HepG2 (cell line): ENCODE measurements at regions not wholly inside any gene's neighbourhood (a gene's known extent, or its start where the extent isn't known, plus 50 kb on each side); places are given as distances from the start of the nearest gene placed in this dataset.

Experiments
- ATAC-seq: fragments of 200-7000 bp; cut with Tn5 transposase; 3 replicates; pipeline ENCODE4 v1.9.1; 2020; ENCODE audit warnings: mild to moderate bottlenecking, moderate library complexity
- BruUV-seq: library from RNA; stranded (reverse); fragments of 400-500 nt; replicated peaks from 2 replicates; lab custom pipeline; 2021; lab: Mats Ljungman, UMichigan
- CTCF ChIA-PET: fragments of 300-600 bp; formaldehyde crosslinking; extraction: SDS; loops from one replicate; lab custom pipeline; 2021; ENCODE audit warnings: low total read pairs, inconsistent platforms, low intra/inter-chr PET ratio; lab: Yijun Ruan, JAX
- POLR2A ChIA-PET: fragments of 350-600 bp; sonication (Branson Sonifier 250); formaldehyde crosslinking; loops from one replicate; lab custom pipeline; 2020; ENCODE audit warnings: antibody characterized with exemption, inconsistent platforms; lab: Yijun Ruan, JAX
- DNase-seq: peaks from one replicate; pipeline ENCODE4 v3.0.0-alpha.2; 2015; ENCODE audit warnings: low spot score
- FAIRE-seq: peaks from 3 replicates; lab custom pipeline; 2011; peaks lifted over from hg19 to GRCh38; lab: Jason Lieb, UNC
- H2AFZ ChIP-seq: one replicate; pipeline ENCODE4 v1.6.1; 2011; ENCODE audit warnings: low read length, inconsistent platforms
- H3K27ac ChIP-seq: fragments of 300-600 bp; 3 replicates; pipeline ENCODE4 v1.8.0; 2011; ENCODE audit warnings: mixed run types, mild to moderate bottlenecking, mixed read lengths, low read length, inconsistent platforms; ENCODE audit not compliant: insufficient read depth; ENCODE audit errors: extremely low read length
- H3K27me3 ChIP-seq, 2 experiments: fragments of 200-600 bp in 1 of 2; 2 replicates in 1 of 2; 3 replicates in 1 of 2; pipeline versions ENCODE4 v1.6.0 to v1.8.0; 2011; ENCODE audit warnings: low read length in 2 of 2, mild to moderate bottlenecking in 2 of 2, moderate library complexity in 2 of 2, inconsistent platforms in 1 of 2; ENCODE audit not compliant: insufficient read depth in 2 of 2, control insufficient read depth in 1 of 2
- H3K36me3 ChIP-seq, 2 experiments: fragments of 200-600 bp in 1 of 2; replicated peaks in 1 of 2; 2 replicates in 1 of 2; 3 replicates in 1 of 2; pipeline versions ENCODE4 v1.5.1 to v1.8.0; 2011; ENCODE audit warnings: low read length in 2 of 2, inconsistent platforms in 1 of 2; ENCODE audit not compliant: insufficient read depth in 2 of 2, control insufficient read depth in 1 of 2
- H3K4me1 ChIP-seq: 2 replicates; pipeline ENCODE4 v1.5.1; 2012; ENCODE audit warnings: low read length, inconsistent platforms; ENCODE audit not compliant: insufficient read depth
- H3K4me2 ChIP-seq: 2 replicates; pipeline ENCODE4 v1.6.0; 2011; ENCODE audit warnings: low read depth, low read length, inconsistent platforms
- H3K4me3 ChIP-seq, 3 experiments: fragments of 200-600 bp in 1 of 3; sonication (generic), shearing (Covaris generic) in 1 of 3; replicated peaks in 1 of 3; 2 replicates each; pipeline ENCODE4 v1.5.1; 2011 to 2016; ENCODE audit warnings: low read length in 3 of 3, inconsistent platforms in 2 of 3, low read depth in 2 of 3, mild to moderate bottlenecking in 2 of 3, control low read depth in 1 of 3, mixed read lengths in 1 of 3; ENCODE audit not compliant: insufficient read depth in 1 of 3
- H3K79me2 ChIP-seq: one replicate; pipeline ENCODE4 v1.6.1; 2011; ENCODE audit warnings: low read length, inconsistent platforms; ENCODE audit not compliant: insufficient read depth
- H3K9ac ChIP-seq: 2 replicates; pipeline ENCODE4 v1.6.0; 2011; ENCODE audit warnings: mild to moderate bottlenecking, low read depth, low read length, inconsistent platforms; ENCODE audit not compliant: insufficient read depth
- H3K9me3 ChIP-seq: 2 replicates; pipeline ENCODE4 v1.5.1; 2012; ENCODE audit warnings: mild to moderate bottlenecking, low read length
- H4K20me1 ChIP-seq: 2 replicates; pipeline ENCODE4 v1.6.0; 2011; ENCODE audit warnings: inconsistent platforms, mild to moderate bottlenecking, low read length, moderate library complexity; ENCODE audit not compliant: insufficient read depth
- CBX5 ChIP-seq: sonication (generic); formaldehyde crosslinking; IDR thresholded peaks from 2 replicates; pipeline ENCODE4 v1.4.0; 2020; ENCODE audit warnings: missing genetic modification reagents, borderline replicate concordance
- CCAR2 ChIP-seq: fragments of 200-400 bp; formaldehyde crosslinking; optimal IDR thresholded peaks from 2 replicates; pipeline ENCODE3; 2018; ENCODE audit warnings: low read depth, mild to moderate bottlenecking, low read length, moderate library complexity
- ETV6 ChIP-seq: sonication (generic); formaldehyde crosslinking; conservative IDR thresholded peaks from 2 replicates; pipeline ENCODE4 v1.4.0; 2020; ENCODE audit warnings: missing genetic modification reagents
- FOXM1 ChIP-seq: sonication (generic); formaldehyde crosslinking; IDR thresholded peaks from 2 replicates; pipeline ENCODE4 v1.5.0; 2020; ENCODE audit warnings: missing genetic modification reagents
- HIVEP1 ChIP-seq: sonication (generic); formaldehyde crosslinking; IDR thresholded peaks from 2 replicates; pipeline ENCODE4 v1.4.0; 2020; ENCODE audit warnings: mild to moderate bottlenecking, missing genetic modification reagents
- MIER2 ChIP-seq: IDR thresholded peaks from 2 replicates; pipeline ENCODE4 v1.6.1; 2016; ENCODE audit warnings: missing biosample characterization, missing genetic modification reagents
- REL ChIP-seq: sonication (generic); formaldehyde crosslinking; conservative IDR thresholded peaks from 2 replicates; pipeline ENCODE4 v1.8.0; 2022; ENCODE audit warnings: mild to moderate bottlenecking, missing genetic modification reagents, moderate library complexity
- TOE1 ChIP-seq: sonication (generic); formaldehyde crosslinking; IDR thresholded peaks from 2 replicates; pipeline ENCODE4 v1.4.0; 2020; ENCODE audit warnings: mild to moderate bottlenecking, missing genetic modification reagents
- ZNF383 ChIP-seq: sonication (generic); formaldehyde crosslinking; IDR thresholded peaks from 2 replicates; pipeline ENCODE4 v1.4.0; 2020; ENCODE audit warnings: missing genetic modification reagents, mild to moderate bottlenecking, borderline replicate concordance
- ZSCAN31 ChIP-seq: sonication (generic); formaldehyde crosslinking; IDR thresholded peaks from 2 replicates; pipeline ENCODE4 v1.5.0; 2020; ENCODE audit warnings: low read depth, mild to moderate bottlenecking, missing genetic modification reagents
- WGBS: methylation state at CpG from one replicate; pipeline ENCODE4 v1.1.6; 2017; ENCODE audit warnings: low lambda C conversion rate; 5-methylcytosine and 5-hydroxymethylcytosine counted together
- in situ Hi-C: cut with HindIII; loops from 2 replicates; pipeline ENCODE4 v1.10.0; 2017; ENCODE audit warnings: low pct_unique_long_range_greater_than_20kb; ENCODE audit not compliant: extremely low pct_ligation_motif_present
- intact Hi-C: fragments of 100-400 bp; cut with micrococcal nuclease; formaldehyde crosslinking; loops from one replicate; pipeline ENCODE4 v1.10.0; 2022; ENCODE audit not compliant: unreplicated experiment
- TF ChIP-seq, protein P1 (sequence below): sonication (generic); formaldehyde crosslinking; IDR thresholded peaks from 2 replicates; pipeline ENCODE4 v1.5.0; 2020; ENCODE audit warnings: mild to moderate bottlenecking, missing genetic modification reagents, borderline replicate concordance
- TF ChIP-seq, protein P2 (sequence below): sonication (generic); formaldehyde crosslinking; IDR thresholded peaks from 2 replicates; pipeline ENCODE4 v1.4.0; 2020; ENCODE audit warnings: mild to moderate bottlenecking, missing genetic modification reagents
- TF ChIP-seq, protein P3 (sequence below): sonication (generic); formaldehyde crosslinking; IDR thresholded peaks from 2 replicates; pipeline ENCODE4 v1.4.0; 2020; ENCODE audit warnings: missing genetic modification reagents, borderline replicate concordance
- TF ChIP-seq, protein P4 (sequence below): sonication (generic); formaldehyde crosslinking; IDR thresholded peaks from 2 replicates; pipeline ENCODE4 v1.5.1; 2020; ENCODE audit warnings: mild to moderate bottlenecking, missing genetic modification reagents, moderate library complexity

GRCh38 chr7:67791918-67792317, 795.3 kb downstream of the TYW1 start:
- Histone ChIP-seq H3K4me3 (no peak overlapping the region), H2AFZ (no peak overlapping the region), H3K79me2 (no peaks in the 10 kb centered on the region), H3K36me3 (no peaks in the 10 kb centered on the region), H3K27me3 (peaks cover 1 to 5% of the 10 kb centered on the region in 2 experiments; a peak in 1 of 5 replicates), H3K4me1 (no peaks in the 10 kb centered on the region), H3K9ac (no peak overlapping the region), H3K27ac (no peak overlapping the region), H4K20me1 (no peaks in the 10 kb centered on the region), H3K4me2 (no peak overlapping the region), H3K9me3 (no peaks in the 10 kb centered on the region)
- in situ Hi-C loops, result no loop called here
- FAIRE-seq, result no peak
- DNase-seq, result no peak
- intact Hi-C loops, result no loop called here
- CTCF ChIA-PET, result no interaction called here
- POLR2A ChIA-PET, result no interaction called here
- 27% methylated on average over 3 of the region's 3 CpGs for WGBS
- no TSS peak for BruUV-seq
- no peak for ATAC-seq
- no peak for TF ChIP-seq CBX5 (CRISPR knock-in tag)
- TF ChIP-seq REL (CRISPR knock-in tag), result no peak
- TF ChIP-seq, protein P1, sequence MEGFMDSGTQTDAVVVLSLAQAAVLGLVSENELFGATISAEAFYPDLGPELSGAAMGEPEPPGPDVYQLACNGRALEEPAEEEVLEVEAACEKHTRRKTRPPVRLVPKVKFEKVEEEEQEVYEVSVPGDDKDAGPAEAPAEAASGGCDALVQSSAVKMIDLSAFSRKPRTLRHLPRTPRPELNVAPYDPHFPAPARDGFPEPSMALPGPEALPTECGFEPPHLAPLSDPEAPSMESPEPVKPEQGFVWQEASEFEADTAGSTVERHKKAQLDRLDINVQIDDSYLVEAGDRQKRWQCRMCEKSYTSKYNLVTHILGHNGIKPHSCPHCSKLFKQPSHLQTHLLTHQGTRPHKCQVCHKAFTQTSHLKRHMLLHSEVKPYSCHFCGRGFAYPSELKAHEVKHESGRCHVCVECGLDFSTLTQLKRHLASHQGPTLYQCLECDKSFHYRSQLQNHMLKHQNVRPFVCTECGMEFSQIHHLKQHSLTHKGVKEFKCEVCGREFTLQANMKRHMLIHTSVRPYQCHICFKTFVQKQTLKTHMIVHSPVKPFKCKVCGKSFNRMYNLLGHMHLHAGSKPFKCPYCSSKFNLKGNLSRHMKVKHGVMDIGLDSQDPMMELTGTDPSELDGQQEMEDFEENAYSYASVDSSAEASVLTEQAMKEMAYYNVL, result no peak
- TF ChIP-seq ZSCAN31, result no peak
- no peak for TF ChIP-seq HIVEP1
- TF ChIP-seq, protein P2, sequence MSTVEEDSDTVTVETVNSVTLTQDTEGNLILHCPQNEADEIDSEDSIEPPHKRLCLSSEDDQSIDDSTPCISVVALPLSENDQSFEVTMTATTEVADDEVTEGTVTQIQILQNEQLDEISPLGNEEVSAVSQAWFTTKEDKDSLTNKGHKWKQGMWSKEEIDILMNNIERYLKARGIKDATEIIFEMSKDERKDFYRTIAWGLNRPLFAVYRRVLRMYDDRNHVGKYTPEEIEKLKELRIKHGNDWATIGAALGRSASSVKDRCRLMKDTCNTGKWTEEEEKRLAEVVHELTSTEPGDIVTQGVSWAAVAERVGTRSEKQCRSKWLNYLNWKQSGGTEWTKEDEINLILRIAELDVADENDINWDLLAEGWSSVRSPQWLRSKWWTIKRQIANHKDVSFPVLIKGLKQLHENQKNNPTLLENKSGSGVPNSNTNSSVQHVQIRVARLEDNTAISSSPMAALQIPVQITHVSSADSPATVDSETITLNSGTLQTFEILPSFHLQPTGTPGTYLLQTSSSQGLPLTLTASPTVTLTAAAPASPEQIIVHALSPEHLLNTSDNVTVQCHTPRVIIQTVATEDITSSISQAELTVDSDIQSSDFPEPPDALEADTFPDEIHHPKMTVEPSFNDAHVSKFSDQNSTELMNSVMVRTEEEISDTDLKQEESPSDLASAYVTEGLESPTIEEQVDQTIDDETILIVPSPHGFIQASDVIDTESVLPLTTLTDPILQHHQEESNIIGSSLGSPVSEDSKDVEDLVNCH (CRISPR knock-in tag), result no peak
- TF ChIP-seq CCAR2, result no peak
- TF ChIP-seq, protein P3, sequence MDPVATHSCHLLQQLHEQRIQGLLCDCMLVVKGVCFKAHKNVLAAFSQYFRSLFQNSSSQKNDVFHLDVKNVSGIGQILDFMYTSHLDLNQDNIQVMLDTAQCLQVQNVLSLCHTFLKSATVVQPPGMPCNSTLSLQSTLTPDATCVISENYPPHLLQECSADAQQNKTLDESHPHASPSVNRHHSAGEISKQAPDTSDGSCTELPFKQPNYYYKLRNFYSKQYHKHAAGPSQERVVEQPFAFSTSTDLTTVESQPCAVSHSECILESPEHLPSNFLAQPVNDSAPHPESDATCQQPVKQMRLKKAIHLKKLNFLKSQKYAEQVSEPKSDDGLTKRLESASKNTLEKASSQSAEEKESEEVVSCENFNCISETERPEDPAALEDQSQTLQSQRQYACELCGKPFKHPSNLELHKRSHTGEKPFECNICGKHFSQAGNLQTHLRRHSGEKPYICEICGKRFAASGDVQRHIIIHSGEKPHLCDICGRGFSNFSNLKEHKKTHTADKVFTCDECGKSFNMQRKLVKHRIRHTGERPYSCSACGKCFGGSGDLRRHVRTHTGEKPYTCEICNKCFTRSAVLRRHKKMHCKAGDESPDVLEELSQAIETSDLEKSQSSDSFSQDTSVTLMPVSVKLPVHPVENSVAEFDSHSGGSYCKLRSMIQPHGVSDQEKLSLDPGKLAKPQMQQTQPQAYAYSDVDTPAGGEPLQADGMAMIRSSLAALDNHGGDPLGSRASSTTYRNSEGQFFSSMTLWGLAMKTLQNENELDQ (CRISPR knock-in tag), result no peak
- TF ChIP-seq, protein P4, sequence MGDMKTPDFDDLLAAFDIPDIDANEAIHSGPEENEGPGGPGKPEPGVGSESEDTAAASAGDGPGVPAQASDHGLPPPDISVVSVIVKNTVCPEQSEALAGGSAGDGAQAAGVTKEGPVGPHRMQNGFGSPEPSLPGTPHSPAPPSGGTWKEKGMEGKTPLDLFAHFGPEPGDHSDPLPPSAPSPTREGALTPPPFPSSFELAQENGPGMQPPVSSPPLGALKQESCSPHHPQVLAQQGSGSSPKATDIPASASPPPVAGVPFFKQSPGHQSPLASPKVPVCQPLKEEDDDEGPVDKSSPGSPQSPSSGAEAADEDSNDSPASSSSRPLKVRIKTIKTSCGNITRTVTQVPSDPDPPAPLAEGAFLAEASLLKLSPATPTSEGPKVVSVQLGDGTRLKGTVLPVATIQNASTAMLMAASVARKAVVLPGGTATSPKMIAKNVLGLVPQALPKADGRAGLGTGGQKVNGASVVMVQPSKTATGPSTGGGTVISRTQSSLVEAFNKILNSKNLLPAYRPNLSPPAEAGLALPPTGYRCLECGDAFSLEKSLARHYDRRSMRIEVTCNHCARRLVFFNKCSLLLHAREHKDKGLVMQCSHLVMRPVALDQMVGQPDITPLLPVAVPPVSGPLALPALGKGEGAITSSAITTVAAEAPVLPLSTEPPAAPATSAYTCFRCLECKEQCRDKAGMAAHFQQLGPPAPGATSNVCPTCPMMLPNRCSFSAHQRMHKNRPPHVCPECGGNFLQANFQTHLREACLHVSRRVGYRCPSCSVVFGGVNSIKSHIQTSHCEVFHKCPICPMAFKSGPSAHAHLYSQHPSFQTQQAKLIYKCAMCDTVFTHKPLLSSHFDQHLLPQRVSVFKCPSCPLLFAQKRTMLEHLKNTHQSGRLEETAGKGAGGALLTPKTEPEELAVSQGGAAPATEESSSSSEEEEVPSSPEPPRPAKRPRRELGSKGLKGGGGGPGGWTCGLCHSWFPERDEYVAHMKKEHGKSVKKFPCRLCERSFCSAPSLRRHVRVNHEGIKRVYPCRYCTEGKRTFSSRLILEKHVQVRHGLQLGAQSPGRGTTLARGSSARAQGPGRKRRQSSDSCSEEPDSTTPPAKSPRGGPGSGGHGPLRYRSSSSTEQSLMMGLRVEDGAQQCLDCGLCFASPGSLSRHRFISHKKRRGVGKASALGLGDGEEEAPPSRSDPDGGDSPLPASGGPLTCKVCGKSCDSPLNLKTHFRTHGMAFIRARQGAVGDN (CRISPR knock-in tag), result no peak
- TF ChIP-seq FOXM1 (CRISPR knock-in tag), result no peak
- TF ChIP-seq ETV6, result no peak
- no peak for TF ChIP-seq MIER2
- no peak for TF ChIP-seq ZNF383
- no peak for TF ChIP-seq TOE1 (CRISPR knock-in tag)
